Coronary artery (tissue), 2 donors: ENCODE measurements at regions not wholly inside any gene's neighbourhood (a gene's known extent, or its start where the extent isn't known, plus 50 kb on each side); places are given as distances from the start of the nearest gene placed in this dataset.
A peak's percentile ranks its signal among the peaks of the same experiment; 100 is the strongest.

ENCODE experiments used
- DNase-seq: peaks from one replicate; pipeline ENCODE4 v3.0.0-alpha.2; 2017; ENCODE audit warnings: low spot score
- H3K27ac ChIP-seq, 2 donors: fragments of 200-600 bp; sonication (generic); one replicate each; pipeline ENCODE4 v1.5.1; 2016 to 2019
- H3K4me3 ChIP-seq: fragments of 200-600 bp; sonication (generic); 2 replicates; pipeline ENCODE4 v1.5.1; 2016; ENCODE audit warnings: mild to moderate bottlenecking, moderate library complexity
- CTCF ChIP-seq: fragments of 200-600 bp; sonication (generic); IDR thresholded peaks from one replicate; pipeline ENCODE4 v1.5.1; 2019; ENCODE audit warnings: antibody characterized with exemption

- DNase-seq: no peak
- H3K4me3 ChIP-seq: no peak overlapping the region
- no peak for TF ChIP-seq CTCF
- H3K27ac ChIP-seq: no peak overlapping the region
Observed at GRCh38 chr7:142362349-142362748, 104.5 kb upstream of the PRSS58 start.

- no peak for DNase-seq
- no peak for TF ChIP-seq CTCF
- H3K27ac ChIP-seq: no peak overlapping the region
- no peak overlapping the region for H3K4me3 ChIP-seq
Observed at GRCh38 chr7:142359694-142360279, 101.9 kb upstream of the PRSS58 start.

GRCh38 chr7:142357953-142358520 is 100.2 kb upstream of the PRSS58 start:
- no peak for DNase-seq
- H3K27ac ChIP-seq: no peak overlapping the region

GRCh38 chr7:142356166-142356565 is 98.3 kb upstream of the PRSS58 start:
- Histone ChIP-seq H3K27ac (no peak overlapping the region), H3K4me3 (no peak overlapping the region)
- DNase-seq: no peak
- no peak for TF ChIP-seq CTCF

More at GRCh38 chr7:142357953-142358520, 100.2 kb upstream of the PRSS58 start:
- TF ChIP-seq CTCF: peak; percentile 64
- no peak overlapping the region for H3K4me3 ChIP-seq

GRCh38 chr7:142355328-142355727 is 97.5 kb upstream of the PRSS58 start:
- Histone ChIP-seq H3K4me3 (no peak overlapping the region), H3K27ac (no peak overlapping the region)
- no peak for TF ChIP-seq CTCF
- no peak for DNase-seq

GRCh38 chr7:142353147-142354060 is 95.5 kb upstream of the PRSS58 start:
- DNase-seq: no peak

More at GRCh38 chr7:142353147-142354060, 95.5 kb upstream of the PRSS58 start:
- Histone ChIP-seq H3K4me3 (no peak overlapping the region), H3K27ac (no peak overlapping the region)
- no peak for TF ChIP-seq CTCF
